DND-41 (cell line): ENCODE measurements at regions not wholly inside any gene's neighbourhood (a gene's known extent, or its start where the extent isn't known, plus 50 kb on each side); places are given as distances from the start of the nearest gene placed in this dataset.

ENCODE experiments used
- ATAC-seq: fragments of 200-7000 bp; cut with Tn5 transposase; 3 replicates; pipeline ENCODE4 v1.9.1; 2021; ENCODE audit warnings: low read depth; ENCODE audit not compliant: insufficient read depth
- DNase-seq: peaks from one replicate; pipeline ENCODE4 v3.0.0-alpha.2; 2020
- H2AFZ ChIP-seq: 2 replicates; pipeline ENCODE4 v1.6.0; 2012; ENCODE audit warnings: low read depth, low read length
- H3K27ac ChIP-seq: 2 replicates; pipeline ENCODE4 v1.5.1; 2012; ENCODE audit warnings: low read length, inconsistent platforms
- H3K27me3 ChIP-seq: fragments of 200-600 bp; sonication (generic); 2 replicates; pipeline ENCODE4 v1.6.0; 2012; ENCODE audit warnings: low read length, mild to moderate bottlenecking, inconsistent platforms; ENCODE audit not compliant: insufficient read depth, poor library complexity
- H3K36me3 ChIP-seq: 2 replicates; pipeline ENCODE4 v1.5.1; 2012; ENCODE audit warnings: low read length, inconsistent platforms; ENCODE audit not compliant: insufficient read depth
- H3K4me1 ChIP-seq: 2 replicates; pipeline ENCODE4 v1.5.1; 2012; ENCODE audit warnings: mild to moderate bottlenecking, low read length; ENCODE audit not compliant: insufficient read depth
- H3K4me2 ChIP-seq: 2 replicates; pipeline ENCODE4 v1.6.0; 2012; ENCODE audit warnings: mild to moderate bottlenecking, moderate library complexity, low read length, inconsistent platforms; ENCODE audit not compliant: insufficient read depth
- H3K4me3 ChIP-seq, 2 experiments: fragments of 200-600 bp in 1 of 2; shearing (Covaris generic) in 1 of 2; 2 replicates each; pipeline ENCODE4 v1.5.1; 2012 to 2016; ENCODE audit warnings: inconsistent platforms in 2 of 2, low read length in 2 of 2, mild to moderate bottlenecking in 2 of 2, low read depth in 1 of 2, moderate library complexity in 1 of 2
- H3K79me2 ChIP-seq: 2 replicates; pipeline ENCODE4 v1.6.0; 2012; ENCODE audit warnings: low read length, inconsistent platforms; ENCODE audit not compliant: insufficient read depth
- H3K9ac ChIP-seq: 2 replicates; pipeline ENCODE4 v1.6.0; 2012; ENCODE audit warnings: low read depth, mild to moderate bottlenecking, inconsistent platforms, low read length, moderate library complexity
- H3K9me3 ChIP-seq: 2 replicates; pipeline ENCODE4 v1.5.1; 2012; ENCODE audit warnings: low read length, moderate library complexity, mild to moderate bottlenecking, inconsistent platforms; ENCODE audit not compliant: insufficient read depth, severe bottlenecking
- H4K20me1 ChIP-seq: 2 replicates; pipeline ENCODE4 v1.6.0; 2012; ENCODE audit warnings: low read length; ENCODE audit not compliant: insufficient read depth
- CTCF ChIP-seq: IDR thresholded peaks from 2 replicates; pipeline ENCODE4 v1.5.1; 2012; ENCODE audit warnings: borderline replicate concordance, low read length, moderate library complexity, mild to moderate bottlenecking; ENCODE audit not compliant: poor library complexity, severe bottlenecking; ENCODE audit errors: extremely low read depth
- EZH2 ChIP-seq: IDR thresholded peaks from 3 replicates; pipeline ENCODE4 v1.6.1; 2012; ENCODE audit warnings: borderline replicate concordance, low read depth, mild to moderate bottlenecking, moderate library complexity, low read length, inconsistent platforms; ENCODE audit not compliant: severe bottlenecking

- no peak overlapping the region for H3K4me2 ChIP-seq
- H3K36me3 ChIP-seq, result no peaks in the 10 kb centered on the region
- H2AFZ ChIP-seq, result no peak overlapping the region
- ATAC-seq (no peak), DNase-seq (no peak)
- TF ChIP-seq EZH2, result no peak
- no peak for TF ChIP-seq CTCF
- no peaks in the 10 kb centered on the region for H4K20me1 ChIP-seq
- H3K27ac ChIP-seq, result no peak overlapping the region
- no peaks in the 10 kb centered on the region for H3K9me3 ChIP-seq
- no peak overlapping the region for H3K4me3 ChIP-seq
- H3K4me1 ChIP-seq, result no peaks in the 10 kb centered on the region
- H3K9ac ChIP-seq, result no peak overlapping the region
- no peaks in the 10 kb centered on the region for H3K79me2 ChIP-seq
- H3K27me3 ChIP-seq, result peaks cover 16% of the 10 kb centered on the region
Observed at GRCh38 chr2:37583402-37583801, 88.0 kb downstream of the CDC42EP3 start.

- no peak overlapping the region for H3K9ac ChIP-seq
- DNase-seq, result no peak
- no peaks in the 10 kb centered on the region for H3K9me3 ChIP-seq
- no peak overlapping the region for H3K4me3 ChIP-seq
- no peaks in the 10 kb centered on the region for H3K4me1 ChIP-seq
- no peak overlapping the region for H3K27ac ChIP-seq
- H3K27me3 ChIP-seq, result peaks cover 16% of the 10 kb centered on the region
- H3K4me2 ChIP-seq, result no peak overlapping the region
- no peaks in the 10 kb centered on the region for H3K36me3 ChIP-seq
- H4K20me1 ChIP-seq, result no peaks in the 10 kb centered on the region
- no peak for ATAC-seq
- no peak overlapping the region for H2AFZ ChIP-seq
- TF ChIP-seq CTCF (no peak), EZH2 (no peak)
- no peaks in the 10 kb centered on the region for H3K79me2 ChIP-seq
Observed at GRCh38 chr2:37583867-37584266, 87.6 kb downstream of the CDC42EP3 start.

GRCh38 chr2:37585295-37585908, 86.0 kb downstream of the CDC42EP3 start:
- H3K4me1 ChIP-seq, result no peaks in the 10 kb centered on the region
- no peak overlapping the region for H2AFZ ChIP-seq

More at GRCh38 chr2:37585295-37585908, 86.0 kb downstream of the CDC42EP3 start:
- peaks cover 18% of the 10 kb centered on the region for H3K27me3 ChIP-seq
- ATAC-seq (no peak), DNase-seq (no peak)
- TF ChIP-seq EZH2 (no peak), CTCF (no peak)
- no peaks in the 10 kb centered on the region for H3K9me3 ChIP-seq
- no peak overlapping the region for H3K4me2 ChIP-seq
- H3K79me2 ChIP-seq, result no peaks in the 10 kb centered on the region
- H3K36me3 ChIP-seq, result no peaks in the 10 kb centered on the region
- H4K20me1 ChIP-seq, result no peaks in the 10 kb centered on the region
- no peak overlapping the region for H3K4me3 ChIP-seq
- no peak overlapping the region for H3K9ac ChIP-seq
- no peak overlapping the region for H3K27ac ChIP-seq
